Cardiac septum (tissue), 1 donor: ENCODE measurements at regions not wholly inside any gene's neighbourhood (a gene's known extent, or its start where the extent isn't known, plus 50 kb on each side); places are given as distances from the start of the nearest gene placed in this dataset.
"Not testable (repeated sequence)": the region's sequence is repeated elsewhere in the genome, so short reads cannot be mapped to it uniquely, and the experiment has no call there.

Experiments
- DNase-seq: peaks from one replicate; pipeline ENCODE4 v3.0.0-alpha.2; 2020; ENCODE audit warnings: low spot score
- intact Hi-C: fragments of 100-400 bp; cut with DNase I; formaldehyde crosslinking; loops from one replicate; pipeline ENCODE4 v1.14.0; 2022
- donor health status: DM: no; HTN: no; CAD: no.

- intact Hi-C loops = loop anchor here (10.0 kb wide), 1 partner anchor 158 kb away; no protein-coding TSS in a partner anchor
- no peak for DNase-seq
These were observed 76.8 kb upstream of the ACSL1 start for GRCh38 chr4:184902550-184902949.

GRCh38 chr4:184906480-184907097 lies 80.8 kb upstream of the ACSL1 start:
- DNase-seq = no peak
- intact Hi-C loops = loop anchor here (10.0 kb wide), 1 partner anchor 162 kb away; no protein-coding TSS in a partner anchor

DNA sequence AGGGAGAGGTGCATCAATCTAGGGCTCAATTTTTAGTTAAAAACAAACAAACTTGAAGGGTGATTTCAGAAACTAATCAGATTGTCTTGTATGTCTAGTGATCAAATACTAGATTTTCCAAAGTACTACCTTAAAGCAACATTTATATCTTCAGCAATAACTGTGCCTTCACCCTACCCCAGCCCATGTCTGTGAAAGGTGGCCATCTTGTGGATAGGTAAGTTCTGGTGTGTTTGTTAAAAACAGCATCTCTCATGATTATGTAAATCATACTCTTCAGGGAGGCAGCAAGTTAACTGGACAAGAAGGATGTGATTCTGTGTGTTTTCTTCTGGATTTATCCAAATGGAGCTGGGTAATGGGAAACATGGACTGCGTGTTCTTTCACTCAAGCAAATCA lies 81.4 kb upstream of the ACSL1 start:
- intact Hi-C loops = loop anchor here (10.0 kb wide), 1 partner anchor 162 kb away; no protein-coding TSS in a partner anchor
- no peak for DNase-seq

- intact Hi-C loops = loop anchor here (10.0 kb wide), 1 partner anchor 163 kb away; no protein-coding TSS in a partner anchor
- no peak for DNase-seq
These were observed 82.0 kb upstream of the ACSL1 start for GRCh38 chr4:184907810-184908209.

GRCh38 chr4:184911310-184911709 lies 85.5 kb upstream of the ACSL1 start:
- intact Hi-C loops = no loop called here
- DNase-seq = no peak

- no peak for DNase-seq
- intact Hi-C loops = no loop called here
These were observed 87.8 kb upstream of the ACSL1 start for GRCh38 chr4:184913356-184914143.

DNA sequence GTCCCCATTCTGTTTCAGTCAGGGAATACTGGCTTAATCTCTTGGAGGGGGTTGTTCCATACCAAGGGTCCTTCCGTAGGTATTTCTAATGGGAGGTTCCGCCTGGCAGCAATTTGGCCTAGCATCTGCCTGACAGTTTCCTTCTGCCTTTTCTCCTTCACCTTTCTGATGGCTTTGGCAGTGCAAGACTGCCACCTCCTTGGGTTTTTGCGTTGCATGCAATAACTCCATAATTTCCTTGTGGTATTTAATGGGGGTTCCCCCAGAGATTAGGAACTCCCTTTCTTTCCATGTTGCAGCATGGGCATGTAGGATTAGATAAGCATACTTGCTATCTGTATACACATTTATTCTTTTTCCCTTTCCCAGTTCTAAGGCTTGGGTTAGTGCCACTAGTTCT lies 93.0 kb upstream of the ACSL1 start:
- intact Hi-C loops, DNase-seq: not testable (repeated sequence)

- no peak for DNase-seq
- intact Hi-C loops = no loop called here
These were observed 95.7 kb upstream of the ACSL1 start for GRCh38 chr4:184921456-184921855.

DNA sequence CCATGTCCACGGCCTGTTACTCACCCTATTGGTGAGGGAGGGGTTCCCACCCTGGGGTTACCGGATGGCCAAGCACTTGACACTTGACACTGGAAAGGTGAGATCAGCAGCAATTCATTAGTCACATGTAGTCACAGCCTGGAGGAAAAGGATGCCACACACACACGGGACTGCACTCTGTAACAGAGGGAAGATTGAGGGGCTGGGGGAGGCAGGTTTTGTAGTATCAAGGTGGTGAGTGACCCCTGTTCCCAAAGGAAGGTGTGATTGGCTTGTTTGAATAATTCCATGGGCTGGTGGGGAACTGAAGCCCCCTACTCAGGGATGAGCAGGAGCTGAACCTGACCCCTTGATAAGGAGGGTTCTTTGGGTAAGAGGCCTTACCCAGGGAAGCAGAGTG lies 96.0 kb upstream of the HELT start:
- DNase-seq = no peak
- intact Hi-C loops = no loop called here

GRCh38 chr4:184924516-184924915 lies 93.8 kb upstream of the HELT start:
- intact Hi-C loops = no loop called here
- no peak for DNase-seq

- no peak for DNase-seq
- intact Hi-C loops = no loop called here
These were observed 88.8 kb upstream of the HELT start for GRCh38 chr4:184929476-184929875.

- intact Hi-C loops = no loop called here
- no peak for DNase-seq
These were observed 88.3 kb upstream of the HELT start for GRCh38 chr4:184930026-184930425.

DNA sequence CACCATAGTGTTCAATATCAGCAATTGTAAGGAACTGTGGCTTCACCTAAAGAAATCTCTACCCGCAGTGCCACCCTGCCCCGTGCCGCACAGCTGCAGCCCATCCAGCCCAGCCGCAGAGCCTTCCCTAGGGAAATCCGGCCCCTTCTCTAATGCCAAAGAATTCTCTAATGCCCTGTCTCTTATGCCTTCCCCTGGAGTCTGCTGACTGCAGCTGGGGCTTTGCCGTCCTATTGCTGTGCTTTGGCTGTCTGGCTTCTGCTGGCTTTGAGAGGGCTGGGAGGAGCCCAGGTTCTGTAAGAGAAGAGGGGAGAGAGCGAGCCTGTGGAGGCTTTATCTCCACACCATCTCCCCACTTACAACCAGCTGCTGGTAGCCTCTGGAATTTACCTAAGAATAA lies 85.9 kb upstream of the HELT start:
- intact Hi-C loops = no loop called here
- DNase-seq = no peak

- intact Hi-C loops = no loop called here
- no peak for DNase-seq
These were observed 85.0 kb upstream of the HELT start for GRCh38 chr4:184933311-184933710.

- intact Hi-C loops = no loop called here
- DNase-seq = no peak
These were observed 84.1 kb upstream of the HELT start for GRCh38 chr4:184934184-184934583.

DNA sequence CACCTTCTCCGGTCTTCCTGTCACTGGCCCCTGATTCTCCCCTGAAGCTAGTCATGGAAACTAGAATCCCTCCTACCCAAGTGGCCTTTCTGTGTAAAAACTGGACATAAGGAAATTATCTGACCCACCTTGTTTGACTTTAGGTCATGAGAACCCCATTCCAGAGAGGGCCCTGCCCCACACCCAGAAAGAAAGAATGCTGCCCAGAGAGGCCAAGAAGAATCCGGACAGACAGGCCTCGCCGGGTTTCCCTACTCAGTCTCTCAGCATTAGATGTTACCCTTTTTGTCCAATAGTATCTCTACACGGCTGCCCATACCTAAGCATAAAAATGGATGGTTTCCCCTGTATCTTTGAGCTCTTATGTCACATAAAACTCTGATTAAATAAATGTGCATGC lies 83.3 kb upstream of the HELT start:
- DNase-seq = no peak
- intact Hi-C loops = no loop called here

- no peak for DNase-seq
- intact Hi-C loops = no loop called here
These were observed 82.2 kb upstream of the HELT start for GRCh38 chr4:184936071-184936470.

- no peak for DNase-seq
- intact Hi-C loops = no loop called here
These were observed 81.1 kb upstream of the HELT start for GRCh38 chr4:184937030-184937710.

GRCh38 chr4:184937745-184938144 lies 80.5 kb upstream of the HELT start:
- no peak for DNase-seq
- intact Hi-C loops = no loop called here

DNA sequence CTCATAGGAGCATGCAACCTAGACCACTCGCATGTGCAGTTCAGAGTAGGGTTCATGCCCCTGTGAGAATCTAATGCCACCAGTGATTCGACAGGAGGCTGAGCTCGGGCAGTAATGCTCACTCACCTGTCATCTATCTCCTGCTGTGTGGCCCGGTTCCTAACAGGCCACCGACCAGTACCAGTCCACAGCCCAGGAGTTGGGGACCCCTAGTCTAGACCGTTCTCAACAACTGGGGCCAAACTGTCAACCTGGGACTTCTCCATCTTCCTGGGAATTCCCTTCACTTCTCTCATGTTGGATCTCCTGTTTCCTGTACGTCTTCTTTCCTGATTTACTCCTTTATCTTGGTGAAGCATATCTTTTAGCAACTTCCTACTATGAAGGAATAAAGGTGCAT lies 79.4 kb upstream of the HELT start:
- DNase-seq = no peak
- intact Hi-C loops = no loop called here

DNA sequence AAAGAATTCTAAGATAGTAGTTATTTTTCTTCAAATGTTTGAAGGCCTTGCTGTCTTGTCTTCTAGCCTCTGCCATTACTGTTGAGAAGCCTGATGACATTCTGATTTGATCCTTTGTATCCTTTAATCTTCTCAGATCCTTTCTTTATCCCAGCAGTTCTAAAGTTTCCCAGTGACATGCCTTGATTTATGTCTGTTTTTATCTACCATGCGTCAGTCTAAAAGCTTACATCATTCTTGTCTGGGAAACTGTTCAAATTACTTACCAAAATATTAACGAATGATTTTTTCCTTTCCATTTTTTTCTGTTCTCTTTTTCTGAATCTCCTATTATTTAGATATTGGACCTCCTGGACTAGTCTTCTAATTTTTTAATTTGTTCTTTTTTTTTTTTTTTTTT lies 78.3 kb upstream of the HELT start:
- no peak for DNase-seq
- intact Hi-C loops = no loop called here
